Muscle layer of colon (tissue), 2 donors: ENCODE measurements at regions not wholly inside any gene's neighbourhood (a gene's known extent, or its start where the extent isn't known, plus 50 kb on each side); places are given as distances from the start of the nearest gene placed in this dataset.
"Not testable (repeated sequence)": the region's sequence is repeated elsewhere in the genome, so short reads cannot be mapped to it uniquely, and the experiment has no call there.

Experiments used
- H3K27ac ChIP-seq: one replicate; pipeline ENCODE4 v1.7.0; 2013; ENCODE audit warnings: low read depth, mild to moderate bottlenecking, low read length, moderate library complexity
- H3K27me3 ChIP-seq, 2 donors: one replicate each; pipeline ENCODE4 v1.7.0; 2013; ENCODE audit warnings: low read length in 2 of 2, mild to moderate bottlenecking in 2 of 2; ENCODE audit not compliant: insufficient read depth in 2 of 2, control insufficient read depth in 1 of 2
- H3K36me3 ChIP-seq: one replicate; pipeline ENCODE4 v1.7.0; 2013; ENCODE audit warnings: mild to moderate bottlenecking, low read length; ENCODE audit not compliant: insufficient read depth
- H3K4me1 ChIP-seq: one replicate; pipeline ENCODE4 v1.7.0; 2013; ENCODE audit warnings: mild to moderate bottlenecking, low read length; ENCODE audit not compliant: insufficient read depth
- H3K4me3 ChIP-seq, 2 donors: one replicate each; pipeline ENCODE4 v1.7.0; 2013; ENCODE audit warnings: low read length in 2 of 2, low read depth in 1 of 2, mild to moderate bottlenecking in 1 of 2, moderate library complexity in 1 of 2
- H3K9ac ChIP-seq: one replicate; pipeline ENCODE4 v1.7.0; 2013; ENCODE audit warnings: low read length
- H3K9me3 ChIP-seq: one replicate; pipeline ENCODE4 v1.7.0; 2013; ENCODE audit warnings: mild to moderate bottlenecking, low read length
- donor health status: abdominal sarcoma.
- donor health status: Adenocarcinoma of cecum.

DNA sequence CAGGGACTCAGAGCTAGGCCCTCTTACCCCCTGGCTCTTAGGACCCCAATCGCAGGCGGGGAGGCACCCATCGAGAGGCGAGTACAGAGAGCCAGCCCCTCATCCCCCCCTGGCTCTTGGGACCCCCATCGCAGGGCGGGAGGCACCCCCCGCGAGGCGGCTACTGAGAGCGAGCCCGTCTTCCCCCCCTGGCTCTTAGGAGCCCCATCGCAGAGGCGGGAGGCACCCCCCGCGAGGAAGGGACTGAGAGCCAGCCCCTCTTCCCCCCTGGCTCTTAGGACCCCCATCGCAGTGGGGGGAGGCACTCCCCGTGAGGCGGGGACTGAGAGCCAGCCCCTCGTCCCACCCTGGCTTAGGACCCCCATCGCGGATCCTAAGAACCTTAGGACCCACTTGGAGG lies 2422.1 kb upstream of the PCDH20 start:
- not testable (repeated sequence) for H3K9ac ChIP-seq, H3K4me3 ChIP-seq, H3K36me3 ChIP-seq, H3K4me1 ChIP-seq, H3K9me3 ChIP-seq, H3K27ac ChIP-seq, H3K27me3 ChIP-seq

DNA sequence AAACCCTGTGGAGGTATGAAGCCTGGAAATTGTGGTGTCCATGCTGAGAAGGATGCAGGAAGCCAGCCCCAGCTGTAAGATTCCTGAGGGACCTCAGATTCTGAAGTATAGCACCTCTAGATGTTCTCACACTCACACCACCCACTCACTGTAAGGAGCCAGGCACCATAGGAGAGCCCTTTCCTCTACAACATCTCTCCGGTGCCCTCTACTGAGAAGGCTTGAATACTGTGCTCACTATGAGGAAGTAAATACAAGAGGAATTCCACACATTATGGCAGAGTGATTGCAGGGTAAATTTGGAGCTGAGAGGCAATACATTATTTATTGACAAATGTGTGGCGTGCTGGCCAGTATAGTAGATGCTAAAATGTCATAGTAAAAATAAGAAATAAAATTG lies 2414.0 kb upstream of the PCDH20 start:
- not testable (repeated sequence) for H3K36me3 ChIP-seq, H3K9ac ChIP-seq, H3K27ac ChIP-seq, H3K9me3 ChIP-seq, H3K4me3 ChIP-seq, H3K27me3 ChIP-seq, H3K4me1 ChIP-seq

DNA sequence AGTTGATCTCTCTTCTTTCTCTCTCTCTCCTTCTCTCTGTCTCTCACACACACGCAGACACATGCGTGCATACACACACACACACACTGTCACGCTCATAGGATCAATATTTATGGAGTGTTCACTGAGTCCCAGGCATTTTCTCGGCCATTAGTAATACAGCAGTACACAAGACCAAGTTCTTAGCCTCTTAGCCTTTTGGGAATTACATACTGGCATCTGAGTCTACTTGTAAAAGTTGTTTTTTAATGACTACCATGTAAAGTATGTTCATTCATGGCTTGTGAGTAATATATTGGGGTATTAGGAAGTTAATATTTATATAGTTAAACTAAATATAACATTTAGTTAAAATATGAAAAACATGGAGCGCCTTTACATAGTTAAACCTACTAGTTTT lies 2406.1 kb upstream of the PCDH20 start:
- not testable (repeated sequence) for H3K9me3 ChIP-seq, H3K9ac ChIP-seq, H3K4me3 ChIP-seq, H3K27me3 ChIP-seq, H3K4me1 ChIP-seq, H3K36me3 ChIP-seq, H3K27ac ChIP-seq

DNA sequence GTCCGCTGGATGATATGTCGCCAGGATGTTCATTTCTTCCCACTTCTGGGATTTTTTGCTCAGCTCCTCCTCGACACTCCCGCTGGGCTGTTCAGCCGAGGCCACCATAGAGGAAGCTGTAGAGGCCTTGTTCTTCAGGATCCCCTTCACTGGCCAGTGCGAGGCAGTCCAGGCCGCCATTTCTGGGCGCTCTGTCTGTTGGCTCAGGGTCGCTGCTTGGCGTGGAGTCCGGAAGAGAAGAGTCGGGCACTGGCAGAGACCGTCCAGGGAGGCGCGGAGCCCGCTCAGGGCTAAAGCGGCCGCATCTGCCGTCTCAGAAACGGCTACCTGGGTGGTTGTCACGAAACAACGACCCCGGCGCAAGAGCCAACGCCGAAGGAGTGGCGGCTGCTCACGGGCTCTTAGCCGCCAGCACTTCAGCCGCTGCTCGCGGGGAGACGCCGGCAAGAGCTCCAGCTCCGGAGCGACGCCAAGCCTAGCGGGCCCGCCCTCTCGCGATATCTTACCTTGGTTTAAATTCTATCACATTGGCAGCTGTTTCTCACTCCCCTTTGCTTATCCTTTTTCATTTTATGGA lies 2395.9 kb upstream of the PCDH20 start:
- H3K9me3 ChIP-seq, H3K4me1 ChIP-seq, H3K36me3 ChIP-seq, H3K9ac ChIP-seq, H3K27me3 ChIP-seq, H3K4me3 ChIP-seq, H3K27ac ChIP-seq: not testable (repeated sequence)

DNA sequence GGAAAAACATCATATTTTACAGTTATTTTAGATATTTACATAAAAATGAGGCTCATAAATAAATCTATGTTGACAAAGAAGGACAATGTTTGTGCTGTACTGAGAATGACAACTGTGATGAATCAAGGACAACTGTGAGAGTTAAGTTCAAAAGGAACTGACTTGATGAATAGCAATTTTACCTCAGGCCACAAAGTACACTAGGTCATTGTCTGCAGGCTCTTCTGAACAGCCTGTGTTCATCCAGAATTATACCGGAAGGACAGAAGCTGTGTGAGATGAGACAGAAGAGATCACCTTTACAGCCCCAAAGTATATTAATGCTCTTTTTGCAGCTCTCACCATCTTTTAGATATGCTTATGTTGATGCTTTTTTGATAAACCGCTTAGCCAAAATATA lies 2375.5 kb upstream of the PCDH20 start:
- H3K36me3 ChIP-seq, H3K27me3 ChIP-seq, H3K9me3 ChIP-seq, H3K4me3 ChIP-seq, H3K9ac ChIP-seq, H3K27ac ChIP-seq, H3K4me1 ChIP-seq: not testable (repeated sequence)

DNA sequence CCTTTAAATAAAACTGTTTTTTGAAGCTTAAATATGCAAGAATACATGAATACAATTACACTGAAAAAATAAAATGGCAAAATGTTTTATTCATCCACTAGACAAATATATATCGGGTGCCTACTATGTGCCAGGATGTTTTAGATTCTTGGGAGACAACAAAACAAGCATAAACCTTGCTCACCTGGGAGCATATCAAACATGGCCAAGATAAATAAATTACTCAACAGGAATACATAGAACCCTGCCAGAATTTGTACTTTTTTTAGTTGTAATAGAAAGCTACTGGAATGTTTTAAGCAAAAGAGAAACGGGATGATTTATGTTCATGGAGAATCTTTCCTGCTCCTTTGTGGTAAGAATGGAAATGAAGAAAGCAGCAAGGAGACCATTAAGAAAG lies 2358.5 kb upstream of the PCDH20 start:
- no peaks in the 10 kb centered on the region for H3K4me1 ChIP-seq
- H3K27me3 ChIP-seq, result no peaks in the 10 kb centered on the region
- no peak overlapping the region for H3K9ac ChIP-seq
- H3K27ac ChIP-seq, result no peak overlapping the region
- no peak overlapping the region for H3K4me3 ChIP-seq
- no peaks in the 10 kb centered on the region for H3K36me3 ChIP-seq
- no peaks in the 10 kb centered on the region for H3K9me3 ChIP-seq

DNA sequence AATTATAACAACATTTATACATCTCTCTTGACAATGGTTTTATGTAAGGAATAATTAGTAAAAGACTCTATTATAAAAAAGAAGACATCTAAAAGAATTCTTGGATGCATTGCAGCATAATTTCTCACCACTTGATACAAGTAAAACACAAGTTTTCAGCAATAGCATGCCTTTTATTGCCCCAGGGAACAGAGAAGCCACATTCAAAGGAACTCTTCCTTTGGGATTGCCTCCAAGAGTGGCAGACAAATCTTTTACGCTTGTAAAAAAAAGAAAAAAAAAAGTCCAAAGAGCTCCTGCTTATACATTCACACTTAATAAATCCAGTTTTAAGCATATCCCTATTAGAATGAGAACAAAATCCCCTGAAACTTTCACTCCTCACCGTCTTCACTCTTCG lies 2357.8 kb upstream of the PCDH20 start:
- no peaks in the 10 kb centered on the region for H3K4me1 ChIP-seq
- no peak overlapping the region for H3K27ac ChIP-seq
- no peaks in the 10 kb centered on the region for H3K9me3 ChIP-seq
- H3K36me3 ChIP-seq, result no peaks in the 10 kb centered on the region
- H3K9ac ChIP-seq, result no peak overlapping the region
- no peaks in the 10 kb centered on the region for H3K27me3 ChIP-seq
- H3K4me3 ChIP-seq, result no peak overlapping the region

DNA sequence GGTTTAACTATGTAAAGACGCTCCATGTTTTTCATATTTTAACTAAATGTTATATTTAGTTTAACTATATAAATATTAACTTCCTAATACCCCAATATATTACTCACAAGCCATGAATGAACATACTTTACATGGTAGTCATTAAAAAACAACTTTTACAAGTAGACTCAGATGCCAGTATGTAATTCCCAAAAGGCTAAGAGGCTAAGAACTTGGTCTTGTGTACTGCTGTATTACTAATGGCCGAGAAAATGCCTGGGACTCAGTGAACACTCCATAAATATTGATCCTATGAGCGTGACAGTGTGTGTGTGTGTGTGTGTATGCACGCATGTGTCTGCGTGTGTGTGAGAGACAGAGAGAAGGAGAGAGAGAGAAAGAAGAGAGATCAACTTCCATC lies 2342.0 kb upstream of the PCDH20 start:
- H3K4me3 ChIP-seq, H3K9ac ChIP-seq, H3K36me3 ChIP-seq, H3K27me3 ChIP-seq, H3K4me1 ChIP-seq, H3K9me3 ChIP-seq, H3K27ac ChIP-seq: not testable (repeated sequence)

DNA sequence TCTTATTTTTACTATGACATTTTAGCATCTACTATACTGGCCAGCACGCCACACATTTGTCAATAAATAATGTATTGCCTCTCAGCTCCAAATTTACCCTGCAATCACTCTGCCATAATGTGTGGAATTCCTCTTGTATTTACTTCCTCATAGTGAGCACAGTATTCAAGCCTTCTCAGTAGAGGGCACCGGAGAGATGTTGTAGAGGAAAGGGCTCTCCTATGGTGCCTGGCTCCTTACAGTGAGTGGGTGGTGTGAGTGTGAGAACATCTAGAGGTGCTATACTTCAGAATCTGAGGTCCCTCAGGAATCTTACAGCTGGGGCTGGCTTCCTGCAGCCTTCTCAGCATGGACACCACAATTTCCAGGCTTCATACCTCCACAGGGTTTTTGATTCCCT lies 2334.2 kb upstream of the PCDH20 start:
- not testable (repeated sequence) for H3K4me1 ChIP-seq, H3K36me3 ChIP-seq, H3K9ac ChIP-seq, H3K4me3 ChIP-seq, H3K9me3 ChIP-seq, H3K27me3 ChIP-seq, H3K27ac ChIP-seq

DNA sequence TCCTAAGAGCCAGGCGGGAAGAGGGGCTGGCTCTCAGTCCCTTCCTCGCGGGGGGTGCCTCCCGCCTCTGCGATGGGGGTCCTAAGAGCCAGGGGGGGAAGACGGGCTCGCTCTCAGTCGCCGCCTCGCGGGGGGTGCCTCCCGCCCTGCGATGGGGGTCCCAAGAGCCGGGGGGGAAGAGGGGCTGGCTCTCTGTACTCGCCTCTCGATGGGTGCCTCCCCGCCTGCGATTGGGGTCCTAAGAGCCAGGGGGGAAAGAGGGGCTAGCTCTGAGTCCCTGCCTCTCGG lies 2326.1 kb upstream of the PCDH20 start:
- H3K27me3 ChIP-seq, H3K4me1 ChIP-seq, H3K4me3 ChIP-seq, H3K9me3 ChIP-seq, H3K9ac ChIP-seq, H3K27ac ChIP-seq, H3K36me3 ChIP-seq: not testable (repeated sequence)

DNA sequence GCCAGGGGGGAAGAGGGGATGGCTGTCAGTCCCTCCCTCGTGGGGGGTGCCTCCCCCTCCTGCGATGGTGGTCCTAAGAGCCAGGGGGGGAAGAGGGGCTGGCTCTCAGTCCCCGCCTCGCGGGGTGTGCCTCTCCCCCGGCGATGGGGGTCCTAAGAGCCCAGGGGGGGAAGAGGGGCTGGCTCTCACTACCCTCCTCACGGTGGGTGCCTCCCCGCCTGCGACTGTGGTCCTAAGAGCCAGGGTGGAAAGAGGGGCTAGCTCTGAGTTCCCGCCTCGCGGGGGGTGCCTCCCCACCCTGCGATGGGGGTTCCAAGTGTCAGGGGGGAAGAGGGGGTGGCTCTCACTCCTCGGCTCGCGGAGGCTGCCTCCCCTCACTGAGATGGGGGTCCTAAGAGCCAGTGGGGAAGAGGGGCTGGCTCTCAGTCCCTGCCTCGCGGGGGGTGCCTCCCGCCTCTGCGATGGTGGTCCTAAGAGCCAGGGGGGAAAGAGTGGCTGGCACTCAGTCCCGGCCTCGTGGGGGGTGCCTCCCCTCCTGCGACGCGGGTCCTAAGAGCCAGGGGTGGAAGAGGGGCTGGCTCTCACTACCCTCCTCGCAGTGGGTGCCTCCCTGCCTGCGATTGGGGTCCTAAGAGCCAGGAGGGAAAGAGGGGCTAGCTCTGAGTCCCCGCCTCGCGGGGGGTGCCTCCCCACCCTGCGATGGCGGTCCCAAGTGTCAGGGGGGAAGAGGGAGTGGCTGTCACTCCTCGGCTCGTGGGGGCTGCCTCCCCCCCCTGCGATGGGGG lies 2325.6 kb upstream of the PCDH20 start:
- H3K4me1 ChIP-seq, result no peaks in the 10 kb centered on the region
- H3K4me3 ChIP-seq, result no peak overlapping the region
- H3K9me3 ChIP-seq, result no peaks in the 10 kb centered on the region
- no peaks in the 10 kb centered on the region for H3K36me3 ChIP-seq
- no peak overlapping the region for H3K27ac ChIP-seq
- H3K9ac ChIP-seq, result no peak overlapping the region
- H3K27me3 ChIP-seq, result no peaks in the 10 kb centered on the region

DNA sequence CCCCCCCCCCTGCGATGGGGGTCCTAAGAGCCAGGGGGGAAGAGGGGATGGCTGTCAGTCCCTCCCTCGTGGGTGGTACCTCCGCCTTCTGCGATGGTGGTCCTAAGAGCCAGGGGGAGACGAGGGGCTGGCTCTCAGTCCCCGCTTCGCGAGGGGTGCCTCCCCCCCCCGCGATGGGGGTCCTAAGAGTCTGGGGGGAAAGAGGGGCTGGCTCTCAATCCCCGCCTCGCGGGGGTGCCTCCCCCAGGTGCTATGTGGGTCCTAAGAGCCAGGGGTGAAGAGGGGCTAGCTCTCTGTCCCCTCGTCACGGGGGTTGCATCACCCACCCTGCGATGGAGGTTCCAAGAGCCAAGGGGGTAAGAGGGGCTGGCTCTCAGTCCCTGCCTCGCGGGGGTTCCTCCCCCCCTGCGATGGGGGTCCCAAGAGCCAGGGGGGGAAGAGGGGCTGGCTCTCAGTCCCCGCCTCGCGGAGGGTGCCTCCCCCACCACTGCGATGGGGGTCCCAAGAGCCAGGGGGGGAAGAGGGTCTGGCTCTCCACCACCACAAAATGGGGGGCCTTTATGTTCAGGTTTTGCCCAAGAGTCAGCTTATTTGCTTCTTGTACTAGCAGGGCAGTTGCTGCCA lies 2323.6 kb upstream of the PCDH20 start:
- not testable (repeated sequence) for H3K4me3 ChIP-seq, H3K27me3 ChIP-seq, H3K36me3 ChIP-seq, H3K9ac ChIP-seq, H3K9me3 ChIP-seq, H3K4me1 ChIP-seq, H3K27ac ChIP-seq
